GM10266 (cell line): ENCODE measurements at regions not wholly inside any gene's neighbourhood (a gene's known extent, or its start where the extent isn't known, plus 50 kb on each side); places are given as distances from the start of the nearest gene placed in this dataset.
"Not testable (repeated sequence)": the region's sequence is repeated elsewhere in the genome, so short reads cannot be mapped to it uniquely, and the experiment has no call there.

Experiments used
- DNase-seq: peaks from one replicate; pipeline ENCODE4 v3.0.0; 2012; ENCODE audit errors: extremely low spot score
- CTCF ChIP-seq: IDR thresholded peaks from 2 replicates; pipeline ENCODE4 v1.5.1; 2012; ENCODE audit warnings: mild to moderate bottlenecking, low read depth; ENCODE audit not compliant: control insufficient read depth, insufficient read depth; ENCODE audit errors: missing control alignments

GRCh38 chr2:8333177-8333831 is 348.6 kb upstream of the ID2 start:
- TF ChIP-seq CTCF = no peak

GRCh38 chr2:8333832-8334187 is 348.0 kb upstream of the ID2 start:
- DNase-seq = not testable (repeated sequence)

More at GRCh38 chr2:8333177-8333831, 348.6 kb upstream of the ID2 start:
- DNase-seq = no peak

GRCh38 chr2:8334866-8335325 is 347.0 kb upstream of the ID2 start:
- no peak for TF ChIP-seq CTCF
- DNase-seq = no peak

GRCh38 chr2:8335801-8336200 is 346.1 kb upstream of the ID2 start:
- DNase-seq = no peak
- no peak for TF ChIP-seq CTCF

- TF ChIP-seq CTCF = no peak
- no peak for DNase-seq
Observed at GRCh38 chr2:8337321-8337720, 344.5 kb upstream of the ID2 start.

GRCh38 chr2:8342407-8342806 is 339.4 kb upstream of the ID2 start:
- no peak for TF ChIP-seq CTCF
- no peak for DNase-seq

- TF ChIP-seq CTCF = no peak
- DNase-seq = no peak
Observed at GRCh38 chr2:8343031-8343430, 338.8 kb upstream of the ID2 start.
